Transverse colon (tissue), 4 donors: ENCODE measurements at regions not wholly inside any gene's neighbourhood (a gene's known extent, or its start where the extent isn't known, plus 50 kb on each side); places are given as distances from the start of the nearest gene placed in this dataset.

Experiments
- DNase-seq: peaks from one replicate; pipeline ENCODE4 v3.0.0-alpha.2; 2019
- H3K27ac ChIP-seq, 4 donors: fragments of 200-600 bp; sonication (generic); 2 replicates each; pipeline ENCODE4 v1.5.1; 2016 to 2018; ENCODE audit warnings: inconsistent platforms in 4 of 4
- H3K27me3 ChIP-seq: fragments of 200-600 bp; sonication (generic); 2 replicates; pipeline ENCODE4 v1.5.1; 2017; ENCODE audit warnings: inconsistent platforms
- H3K36me3 ChIP-seq, 4 donors: fragments of 200-600 bp; sonication (generic); 2 replicates each; pipeline ENCODE4 v1.5.1; 2017 to 2019; ENCODE audit warnings: inconsistent platforms in 4 of 4
- H3K4me1 ChIP-seq, 4 donors: fragments of 200-600 bp; sonication (generic); 2 replicates each; pipeline ENCODE4 v1.5.1; 2017 to 2020; ENCODE audit warnings: inconsistent platforms in 4 of 4
- H3K4me3 ChIP-seq, 4 donors: fragments of 200-600 bp; sonication (generic); 1 replicate in 1 of 4; 2 replicates in 3 of 4; pipeline versions ENCODE4 v1.5.1 to v1.6.1; 2017 to 2019; ENCODE audit warnings: inconsistent platforms in 4 of 4
- H3K9me3 ChIP-seq, 2 donors: fragments of 200-600 bp; sonication (generic); 2 replicates each; pipeline ENCODE4 v1.5.1; 2017 to 2019; ENCODE audit warnings: inconsistent platforms in 2 of 2
- CTCF ChIP-seq, 5 experiments: fragments of 200-600 bp in 3 of 5; fragments of 450-650 bp in 2 of 5; sonication (generic) in 3 of 5; IDR thresholded peaks; 1 replicate in 2 of 5; 2 replicates in 3 of 5; pipeline ENCODE4 v1.5.1; 2016 to 2017; ENCODE audit warnings: antibody characterized with exemption in 5 of 5, inconsistent platforms in 3 of 5, mild to moderate bottlenecking in 2 of 5, moderate library complexity in 1 of 5
- EP300 ChIP-seq: sonication (generic); formaldehyde crosslinking; IDR thresholded peaks from one replicate; pipeline ENCODE4 v1.6.1; 2017; ENCODE audit warnings: antibody characterized with exemption, low read depth
- POLR2A ChIP-seq: fragments of 450-650 bp; IDR thresholded peaks from one replicate; pipeline ENCODE4 v1.6.1; 2016; ENCODE audit warnings: antibody characterized with exemption, mild to moderate bottlenecking, moderate library complexity
- POLR2AphosphoS5 ChIP-seq, 3 donors: sonication (generic); formaldehyde crosslinking; IDR thresholded peaks; one replicate each; pipeline ENCODE4 v1.6.1; 2016; ENCODE audit warnings: antibody characterized with exemption in 3 of 3
- WGBS, 2 donors: methylation state at CpG; one replicate each; pipeline ENCODE4 v1.1.5; 2018; ENCODE audit warnings: low coverage in 1 of 2; 5-methylcytosine and 5-hydroxymethylcytosine counted together
- in situ Hi-C, 4 donors: fragments of 200-750 bp; cut with MboI; loops; one replicate each; pipeline versions ENCODE4 v1.15.0 to v1.15.1; 2017; ENCODE audit warnings: low sequenced_read_pairs in 3 of 4, low pct_ligation_motif_present in 1 of 4, low pct_unique_long_range_greater_than_20kb in 1 of 4
- intact Hi-C: fragments of 100-400 bp; cut with DNase I; formaldehyde crosslinking; loops from one replicate; pipeline ENCODE4 v1.15.1; 2023; ENCODE audit warnings: low total_unique reads

DNA sequence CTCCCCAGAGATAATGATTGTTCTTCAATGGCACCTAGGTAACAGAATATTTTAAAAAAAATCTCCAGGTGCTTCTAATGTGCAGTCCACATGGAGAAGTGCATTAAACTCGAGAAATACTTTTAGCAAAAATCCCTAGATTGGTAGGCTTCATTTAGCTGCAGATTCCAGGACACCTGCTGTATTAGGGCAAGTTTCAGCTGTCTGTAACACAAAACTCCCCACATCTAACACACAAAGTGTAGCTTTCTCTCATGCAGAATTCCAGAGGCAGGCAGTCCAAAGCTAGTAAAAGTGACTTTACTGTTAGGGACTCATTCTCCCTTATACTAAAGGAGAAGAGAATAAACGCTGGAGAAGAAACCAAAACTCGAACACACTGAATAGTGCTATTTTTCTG is 1414.3 kb upstream of the B3GALT2 start:
- Histone ChIP-seq H3K36me3 (no peaks in the 10 kb centered on the region), H3K27me3 (no peaks in the 10 kb centered on the region), H3K4me3 (no peak overlapping the region), H3K9me3 (no peaks in the 10 kb centered on the region), H3K4me1 (no peaks in the 10 kb centered on the region), H3K27ac (no peak overlapping the region)
- in situ Hi-C loops = no loop called here
- 67 to 86% methylated on average over 2 to 3 of the region's 3 CpGs for WGBS, 2 donors
- TF ChIP-seq POLR2AphosphoS5 (IDR thresholded peaks at IDR 0.05) (no peak), POLR2A (no peak), EP300 (no peak), CTCF (IDR thresholded peaks at IDR 0.05) (no peak)
- DNase-seq = no peak
- intact Hi-C loops = no loop called here

- intact Hi-C loops (no loop called here), in situ Hi-C loops (no loop called here)
- no peak overlapping the region for H3K27ac ChIP-seq
- H3K4me3 ChIP-seq = no peak overlapping the region
- no peak for TF ChIP-seq CTCF (IDR thresholded peaks at IDR 0.05)
- no peak for TF ChIP-seq EP300
- no peak for TF ChIP-seq POLR2AphosphoS5 (IDR thresholded peaks at IDR 0.05)
- TF ChIP-seq POLR2A = no peak
- DNase-seq = no peak
- H3K9me3 ChIP-seq = no peaks in the 10 kb centered on the region
- WGBS, 2 donors = 0 to 29% methylated on average over 1 of the region's 1 CpG
- no peaks in the 10 kb centered on the region for H3K4me1 ChIP-seq
- H3K27me3 ChIP-seq = no peaks in the 10 kb centered on the region
- no peaks in the 10 kb centered on the region for H3K36me3 ChIP-seq
Observed at GRCh38 chr1:194598098-194598497, 1411.7 kb upstream of the B3GALT2 start.

- Histone ChIP-seq H3K4me3 (no peak overlapping the region), H3K36me3 (no peaks in the 10 kb centered on the region), H3K27ac (no peak overlapping the region), H3K9me3 (no peaks in the 10 kb centered on the region), H3K4me1 (no peaks in the 10 kb centered on the region), H3K27me3 (no peaks in the 10 kb centered on the region)
- intact Hi-C loops = no loop called here
- in situ Hi-C loops = no loop called here
- no peak for DNase-seq
- WGBS, 2 donors = 46 to 80% methylated on average over 1 of the region's 1 CpG
- no peak for TF ChIP-seq POLR2A
- TF ChIP-seq CTCF (IDR thresholded peaks at IDR 0.05) = no peak
- no peak for TF ChIP-seq EP300
- no peak for TF ChIP-seq POLR2AphosphoS5 (IDR thresholded peaks at IDR 0.05)
Observed at GRCh38 chr1:194586302-194586701, 1399.9 kb upstream of the B3GALT2 start.

- 62 to 78% methylated on average over 1 of the region's 1 CpG for WGBS, 2 donors
- H3K27me3 ChIP-seq = no peaks in the 10 kb centered on the region
- in situ Hi-C loops = no loop called here
- H3K9me3 ChIP-seq = no peaks in the 10 kb centered on the region
- intact Hi-C loops = no loop called here
- H3K4me1 ChIP-seq = no peaks in the 10 kb centered on the region
- H3K27ac ChIP-seq = no peak overlapping the region
- DNase-seq = no peak
- H3K4me3 ChIP-seq = no peak overlapping the region
- no peaks in the 10 kb centered on the region for H3K36me3 ChIP-seq
- TF ChIP-seq CTCF (IDR thresholded peaks at IDR 0.05) = no peak
- no peak for TF ChIP-seq POLR2AphosphoS5 (IDR thresholded peaks at IDR 0.05)
- no peak for TF ChIP-seq EP300
- TF ChIP-seq POLR2A = no peak
Observed at GRCh38 chr1:194584052-194584451, 1397.6 kb upstream of the B3GALT2 start.
